ENCODE measurements at regions not wholly inside any gene's neighbourhood (a gene's known extent, or its start where the extent isn't known, plus 50 kb on each side); places are given as distances from the start of the nearest gene placed in this dataset.

DNA sequence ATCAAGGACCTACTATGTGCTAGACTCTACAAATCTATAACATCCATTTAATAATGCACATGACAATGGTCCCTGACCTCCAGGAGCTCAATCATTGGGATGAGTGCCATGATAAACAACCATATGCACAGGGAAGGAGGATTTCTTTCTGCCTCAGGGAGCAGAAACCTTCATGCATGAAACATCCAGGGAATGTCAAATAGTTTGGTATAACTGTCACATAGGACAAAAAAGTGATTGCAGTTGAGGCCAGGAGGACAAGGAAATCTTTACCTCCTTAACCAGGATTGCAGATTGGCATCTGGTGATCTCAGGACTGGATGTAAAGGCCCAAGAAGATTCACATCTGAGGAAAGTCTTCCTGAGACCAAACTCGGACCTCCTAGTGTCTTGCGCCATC lies 993.1 kb downstream of the KCNMA1 start:
- no peaks in the 10 kb centered on the region for H3K9me3 ChIP-seq (ENCODE audit: insufficient read depth, low read depth, low read length)
- Mint-ChIP-seq H3K4me3 (ENCODE audit: unreplicated experiment) (no peak overlapping the region), H3K9me3 (ENCODE audit: unreplicated experiment) (no peaks in the 10 kb centered on the region), H3K36me3 (ENCODE audit: low read depth, unreplicated experiment) (no peaks in the 10 kb centered on the region), H3K4me1 (ENCODE audit: low read depth, unreplicated experiment) (peaks cover 7% of the 10 kb centered on the region), H3K27ac (ENCODE audit: unreplicated experiment) (no peak overlapping the region), H3K27me3 (ENCODE audit: low read depth, unreplicated experiment) (peaks cover 2% of the 10 kb centered on the region)
- H3K4me3 ChIP-seq (ENCODE audit: insufficient read depth, low read depth, low read length) = no peak overlapping the region
- H2AFZ ChIP-seq (ENCODE audit: low read depth, low read length) = no peak overlapping the region
- H4K20me1 ChIP-seq (ENCODE audit: insufficient read depth, low read length) = no peaks in the 10 kb centered on the region
- no peak overlapping the region for H3K9ac ChIP-seq (ENCODE audit: low read length)
- FAIRE-seq = no peak
- no peak for TF ChIP-seq CTCF (IDR thresholded peaks at IDR 0.05; ENCODE audit: insufficient read depth, low read depth, low read length)
- no peak for TF ChIP-seq EZH2 (IDR thresholded peaks at IDR 0.05; ENCODE audit: insufficient read depth, low read length)
- H3K4me2 ChIP-seq (ENCODE audit: low read length) = no peak overlapping the region
- no peaks in the 10 kb centered on the region for H3K36me3 ChIP-seq (ENCODE audit: insufficient read depth, low read length)
- no peak overlapping the region for H3K27ac ChIP-seq (ENCODE audit: low read depth, low read length)
- DNase-seq (ENCODE audit: low read depth) = no peak
- H3K4me1 ChIP-seq (ENCODE audit: insufficient read depth, low read length) = no peaks in the 10 kb centered on the region
- no peaks in the 10 kb centered on the region for H3K27me3 ChIP-seq (ENCODE audit: insufficient read depth, low read length)
- no peaks in the 10 kb centered on the region for H3K79me2 ChIP-seq (ENCODE audit: insufficient read depth, low read length)

DNA sequence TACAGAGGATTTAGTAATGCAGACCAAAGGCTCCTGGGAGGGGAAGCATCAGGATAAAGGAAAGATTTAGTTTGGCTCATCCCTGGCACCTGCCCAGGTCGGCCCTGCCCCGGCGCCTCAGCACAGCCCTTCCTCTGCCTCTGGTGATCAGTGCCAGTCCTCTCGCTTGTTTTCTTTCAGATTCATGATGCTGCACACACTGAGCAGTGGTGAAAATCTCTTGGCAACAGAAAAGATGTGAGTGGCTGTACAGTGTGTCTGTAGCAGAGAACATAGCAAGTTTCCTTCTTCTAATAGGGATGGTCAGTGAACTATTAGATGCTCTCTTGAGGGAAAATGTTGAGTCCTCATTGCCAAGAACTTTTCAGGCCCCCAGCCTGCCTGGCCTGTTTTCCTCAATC lies 994.1 kb downstream of the KCNMA1 start:
- Mint-ChIP-seq H3K27me3 (ENCODE audit: low read depth, unreplicated experiment) (peaks cover 2% of the 10 kb centered on the region), H3K36me3 (ENCODE audit: low read depth, unreplicated experiment) (no peaks in the 10 kb centered on the region), H3K27ac (ENCODE audit: unreplicated experiment) (no peak overlapping the region)

More for the DNA sequence above, 994.1 kb downstream of the KCNMA1 start:
- TF ChIP-seq EZH2 (IDR thresholded peaks at IDR 0.05; ENCODE audit: insufficient read depth, low read length) (no peak), CTCF (IDR thresholded peaks at IDR 0.05; ENCODE audit: insufficient read depth, low read depth, low read length) (no peak)
- no peak for DNase-seq (ENCODE audit: low read depth)
- no peak overlapping the region for H2AFZ ChIP-seq (ENCODE audit: low read depth, low read length)
- H3K27ac ChIP-seq (ENCODE audit: low read depth, low read length) = no peak overlapping the region
- H3K27me3 ChIP-seq (ENCODE audit: insufficient read depth, low read length) = no peaks in the 10 kb centered on the region
- no peak overlapping the region for H3K4me2 ChIP-seq (ENCODE audit: low read length)
- Mint-ChIP-seq H3K4me3 (ENCODE audit: unreplicated experiment) (no peak overlapping the region), H3K4me1 (ENCODE audit: low read depth, unreplicated experiment) (peaks cover 5% of the 10 kb centered on the region), H3K9me3 (ENCODE audit: unreplicated experiment) (no peaks in the 10 kb centered on the region)
- no peak overlapping the region for H3K9ac ChIP-seq (ENCODE audit: low read length)
- no peaks in the 10 kb centered on the region for H3K36me3 ChIP-seq (ENCODE audit: insufficient read depth, low read length)
- H3K9me3 ChIP-seq (ENCODE audit: insufficient read depth, low read depth, low read length) = no peaks in the 10 kb centered on the region
- H3K4me1 ChIP-seq (ENCODE audit: insufficient read depth, low read length) = no peaks in the 10 kb centered on the region
- no peaks in the 10 kb centered on the region for H4K20me1 ChIP-seq (ENCODE audit: insufficient read depth, low read length)
- H3K79me2 ChIP-seq (ENCODE audit: insufficient read depth, low read length) = no peaks in the 10 kb centered on the region
- no peak for FAIRE-seq
- no peak overlapping the region for H3K4me3 ChIP-seq (ENCODE audit: insufficient read depth, low read depth, low read length)
